Stomach (tissue), 8 donors: ENCODE measurements at regions not wholly inside any gene's neighbourhood (a gene's known extent, or its start where the extent isn't known, plus 50 kb on each side); places are given as distances from the start of the nearest gene placed in this dataset.

Experiments
- DNase-seq, 2 donors: peaks; one replicate each; pipeline versions ENCODE4 v3.0.0 to v3.0.0-alpha.2; 2013 to 2019
- H3K27ac ChIP-seq, 5 donors: fragments of 200-600 bp in 4 of 5; sonication (generic) in 4 of 5; one replicate each; pipeline ENCODE4 v1.5.1; 2013 to 2019; ENCODE audit warnings: mild to moderate bottlenecking in 1 of 5, moderate library complexity in 1 of 5
- H3K27me3 ChIP-seq, 3 donors: fragments of 200-600 bp; sonication (generic); one replicate each; pipeline ENCODE4 v1.5.1; 2017 to 2019; ENCODE audit warnings: mixed run types in 1 of 3
- H3K36me3 ChIP-seq, 4 donors: fragments of 200-600 bp; sonication (generic); 1 replicate in 3 of 4; 2 replicates in 1 of 4; pipeline ENCODE4 v1.5.1; 2016 to 2019
- H3K4me1 ChIP-seq, 4 donors: fragments of 200-600 bp; sonication (generic); one replicate each; pipeline ENCODE4 v1.5.1; 2016 to 2019
- H3K4me3 ChIP-seq, 4 donors: fragments of 200-600 bp; sonication (generic) in 3 of 4; one replicate each; pipeline ENCODE4 v1.5.1; 2016 to 2019; ENCODE audit warnings: mild to moderate bottlenecking in 1 of 4
- H3K9me3 ChIP-seq, 4 donors: fragments of 200-600 bp; sonication (generic); one replicate each; pipeline ENCODE4 v1.5.1; 2016 to 2019
- CTCF ChIP-seq, 7 experiments: fragments of 450-650 bp in 4 of 7; fragments of 200-600 bp in 3 of 7; sonication (generic) in 3 of 7; IDR thresholded peaks; one replicate each; pipeline ENCODE4 v1.5.1; 2016 to 2019; ENCODE audit warnings: antibody characterized with exemption in 7 of 7, control low read depth in 2 of 7, mild to moderate bottlenecking in 1 of 7
- EP300 ChIP-seq: sonication (generic); formaldehyde crosslinking; IDR thresholded peaks from one replicate; pipeline ENCODE4 v1.6.1; 2017; ENCODE audit warnings: antibody characterized with exemption
- POLR2A ChIP-seq, 4 donors: fragments of 450-650 bp; IDR thresholded peaks; one replicate each; pipeline ENCODE4 v1.6.1; 2016; ENCODE audit warnings: antibody characterized with exemption in 4 of 4, control low read depth in 2 of 4, mild to moderate bottlenecking in 1 of 4, moderate library complexity in 1 of 4
- POLR2AphosphoS5 ChIP-seq, 3 donors: sonication (generic); formaldehyde crosslinking; IDR thresholded peaks; one replicate each; pipeline ENCODE4 v1.6.1; 2016; ENCODE audit warnings: antibody characterized with exemption in 3 of 3
- WGBS, 5 donors: extraction: QIAGEN DNeasy Blood & Tissue Kit in 3 of 5; methylation state at CpG; one replicate each; pipeline versions ENCODE4 v1.1.5 to v1.1.7; 2013 to 2018; 5-methylcytosine and 5-hydroxymethylcytosine counted together
- intact Hi-C: fragments of 100-400 bp; cut with DNase I; formaldehyde crosslinking; loops from one replicate; pipeline ENCODE4 v1.15.1; 2023; ENCODE audit warnings: low total_unique reads
- donor health status: healthy with polysubstance abuse.
- donor health status: Bipolar disorder and iron deficiency.
- donor health status: healthy.

DNA sequence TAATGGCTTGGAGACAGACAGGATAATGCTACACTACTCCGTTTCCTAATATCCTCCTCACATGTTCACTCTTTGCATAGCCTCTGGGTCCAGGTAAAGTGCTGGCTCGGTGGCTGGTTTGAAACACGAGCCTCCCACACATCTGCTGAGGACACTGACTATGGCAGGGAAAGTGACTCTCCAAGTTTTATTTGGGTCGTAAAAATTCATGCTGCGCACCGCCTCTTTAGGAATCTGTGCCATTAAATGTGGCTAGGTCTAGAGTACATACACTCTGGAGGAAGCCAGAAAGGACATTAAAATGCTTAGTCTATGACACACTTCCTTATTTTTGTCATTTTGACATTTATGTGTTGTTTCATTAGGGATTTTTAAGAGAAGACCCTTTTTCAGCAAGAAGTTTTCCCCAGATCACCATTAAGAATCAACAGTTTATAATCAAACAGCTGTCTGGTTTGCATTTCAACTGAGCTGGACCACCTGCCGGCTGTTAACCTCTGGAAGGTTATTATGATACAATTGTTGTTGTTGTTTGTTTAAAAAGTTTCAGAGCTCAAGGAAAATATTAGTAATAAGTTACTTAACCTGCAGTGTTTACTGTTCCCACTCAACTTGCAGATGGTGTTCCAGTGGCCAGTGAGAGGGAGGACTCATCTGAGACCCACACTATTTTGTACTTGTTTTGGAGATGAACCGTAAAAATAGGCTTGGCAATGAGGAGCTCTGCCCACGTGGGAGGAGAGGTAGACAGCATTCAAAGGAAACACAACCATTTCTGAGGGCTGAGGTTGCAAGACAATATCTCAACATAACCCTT is 443.3 kb upstream of the MEIS1 start:
- Histone ChIP-seq H3K9me3 (peaks cover 0 to 9% (median 3%) of the 10 kb centered on the region in 4 donors), H3K27me3 (no peaks in the 10 kb centered on the region), H3K36me3 (no peaks in the 10 kb centered on the region), H3K27ac (no peak overlapping the region), H3K4me1 (no peaks in the 10 kb centered on the region), H3K4me3 (no peak overlapping the region)
- peak in 1 of 2 donors; percentile 26 for DNase-seq
- intact Hi-C loops: no loop called here
- TF ChIP-seq POLR2A (IDR thresholded peaks at IDR 0.05) (no peak), CTCF (IDR thresholded peaks at IDR 0.05) (no peak), POLR2AphosphoS5 (IDR thresholded peaks at IDR 0.05) (peak in 1 of 3 donors; percentile 10)
- 43 to 54% (median 50%) methylated on average over 9 of the region's 9 CpGs for WGBS, 5 donors

DNA sequence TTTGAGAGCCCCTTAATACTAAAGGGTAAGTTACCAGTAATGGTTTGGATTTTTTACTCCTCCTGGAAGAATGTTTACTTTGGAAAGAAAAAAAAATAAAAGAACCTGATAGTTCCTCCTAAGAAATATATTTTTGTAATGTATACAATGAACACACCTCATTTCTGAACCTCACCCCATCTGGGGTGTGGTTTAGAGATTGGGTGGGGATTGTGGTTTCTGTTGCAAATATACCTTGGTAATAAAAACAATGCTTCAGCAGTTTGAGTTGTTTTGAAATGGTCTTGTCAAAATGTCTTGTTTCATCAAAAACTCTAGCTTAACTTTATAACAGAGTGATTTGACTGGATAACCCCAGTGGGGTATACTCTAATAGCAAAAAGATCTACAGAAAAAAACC is 448.9 kb upstream of the MEIS1 start:
- no peaks in the 10 kb centered on the region for H3K4me1 ChIP-seq
- no peaks in the 10 kb centered on the region for H3K27me3 ChIP-seq
- intact Hi-C loops: no loop called here
- H3K27ac ChIP-seq: no peak overlapping the region
- peak in 1 of 2 donors; percentile 12 for DNase-seq
- TF ChIP-seq POLR2AphosphoS5 (IDR thresholded peaks at IDR 0.05): no peak
- TF ChIP-seq CTCF (IDR thresholded peaks at IDR 0.05): no peak
- TF ChIP-seq POLR2A (IDR thresholded peaks at IDR 0.05): no peak
- TF ChIP-seq EP300: no peak
- H3K36me3 ChIP-seq: no peaks in the 10 kb centered on the region
- peaks cover 0 to 9% (median 3%) of the 10 kb centered on the region in 4 donors for H3K9me3 ChIP-seq
- H3K4me3 ChIP-seq: no peak overlapping the region

DNA sequence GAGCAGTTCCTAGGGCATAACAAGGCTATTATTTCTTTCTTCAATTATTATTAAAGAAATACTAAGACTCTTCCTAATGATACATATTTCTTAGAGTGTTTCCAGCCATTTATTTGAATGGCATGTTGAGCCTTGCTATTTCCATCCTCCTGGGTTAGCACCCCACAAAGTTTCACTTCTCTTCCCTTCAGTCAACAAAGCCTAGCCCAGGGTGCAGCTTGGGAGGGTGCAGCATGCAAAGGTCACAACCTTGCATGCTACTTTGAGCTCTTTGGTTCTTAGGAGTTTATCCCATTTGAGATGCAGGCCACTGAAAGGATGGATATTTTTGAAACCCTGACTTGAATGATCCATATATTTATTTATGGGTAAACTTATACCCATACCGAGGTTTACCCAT is 454.4 kb upstream of the MEIS1 start:
- Histone ChIP-seq H3K9me3 (peaks cover 0 to 11% (median 4%) of the 10 kb centered on the region in 4 donors), H3K27me3 (no peaks in the 10 kb centered on the region), H3K36me3 (no peaks in the 10 kb centered on the region), H3K4me1 (no peaks in the 10 kb centered on the region), H3K27ac (no peak overlapping the region), H3K4me3 (no peak overlapping the region)
- no peak for DNase-seq
- intact Hi-C loops: no loop called here
- WGBS, 5 donors: 68 to 100% (median 85%) methylated on average over 1 of the region's 1 CpG
- TF ChIP-seq EP300 (no peak), POLR2A (IDR thresholded peaks at IDR 0.05) (no peak), POLR2AphosphoS5 (IDR thresholded peaks at IDR 0.05) (no peak), CTCF (IDR thresholded peaks at IDR 0.05) (no peak)

DNA sequence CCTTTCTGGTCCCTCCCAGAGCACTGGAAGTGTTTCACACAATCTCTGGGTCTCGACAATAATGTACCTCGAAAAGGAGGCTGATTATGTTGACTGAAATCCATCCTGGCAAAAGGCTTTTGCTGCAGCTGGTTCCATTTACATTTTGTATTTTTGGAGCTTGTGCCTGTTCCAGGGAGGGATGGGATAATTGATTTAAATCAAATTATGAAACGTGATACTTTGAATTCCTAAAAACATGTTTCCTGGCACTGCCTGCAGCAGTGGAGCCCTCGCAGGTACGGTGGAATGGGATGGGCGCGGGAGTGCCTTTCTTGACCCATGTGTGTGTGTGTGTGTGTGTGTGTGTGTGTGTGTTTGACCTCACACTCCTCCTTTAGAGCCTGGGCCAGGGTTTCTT is 455.5 kb upstream of the MEIS1 start:
- Histone ChIP-seq H3K4me3 (no peak overlapping the region), H3K4me1 (no peaks in the 10 kb centered on the region), H3K27ac (no peak overlapping the region), H3K9me3 (peaks cover 0 to 11% (median 4%) of the 10 kb centered on the region in 4 donors), H3K36me3 (no peaks in the 10 kb centered on the region), H3K27me3 (no peaks in the 10 kb centered on the region)
- DNase-seq: no peak
- intact Hi-C loops: no loop called here
- no peak for TF ChIP-seq CTCF (IDR thresholded peaks at IDR 0.05)
- no peak for TF ChIP-seq POLR2AphosphoS5 (IDR thresholded peaks at IDR 0.05)
- no peak for TF ChIP-seq EP300
- TF ChIP-seq POLR2A (IDR thresholded peaks at IDR 0.05): no peak
- WGBS, 5 donors: 77 to 90% (median 86%) methylated on average over 7 of the region's 7 CpGs
